Neural progenitor cell (in vitro differentiated cells): ENCODE measurements at regions not wholly inside any gene's neighbourhood (a gene's known extent, or its start where the extent isn't known, plus 50 kb on each side); places are given as distances from the start of the nearest gene placed in this dataset.
"Not testable (repeated sequence)": the region's sequence is repeated elsewhere in the genome, so short reads cannot be mapped to it uniquely, and the experiment has no call there.

Source experiments
- DNase-seq: peaks from one replicate; pipeline ENCODE4 v3.0.0-alpha.2; 2016; ENCODE audit warnings: low spot score
- H2AFZ ChIP-seq: fragments of 200-600 bp; sonication (generic); replicated peaks from 2 replicates; pipeline ENCODE4 v1.6.1; 2016; ENCODE audit warnings: antibody characterized with exemption
- H3F3A ChIP-seq: fragments of 200-600 bp; sonication (generic); 2 replicates; pipeline ENCODE4 v1.6.1; 2016; ENCODE audit warnings: antibody characterized with exemption, low read depth
- H3K27ac ChIP-seq: fragments of 200-600 bp; sonication (generic); 2 replicates; pipeline ENCODE4 v1.5.1; 2016; ENCODE audit warnings: mild to moderate bottlenecking
- H3K27me3 ChIP-seq: fragments of 200-600 bp; sonication (generic); 2 replicates; pipeline ENCODE4 v1.6.1; 2016; ENCODE audit warnings: mild to moderate bottlenecking, moderate library complexity
- H3K36me3 ChIP-seq: fragments of 200-600 bp; sonication (generic); 2 replicates; pipeline ENCODE4 v1.5.1; 2016
- H3K4me1 ChIP-seq: fragments of 200-600 bp; sonication (generic); 2 replicates; pipeline ENCODE4 v1.6.1; 2016; ENCODE audit warnings: mixed run types
- H3K4me2 ChIP-seq: fragments of 200-600 bp; sonication (generic); 2 replicates; pipeline ENCODE4 v1.6.1; 2016
- H3K4me3 ChIP-seq: fragments of 200-600 bp; sonication (generic); 2 replicates; pipeline ENCODE4 v1.5.1; 2016
- H3K79me2 ChIP-seq: fragments of 200-600 bp; sonication (generic); 2 replicates; pipeline ENCODE4 v1.6.1; 2016; ENCODE audit warnings: low read depth
- H3K9ac ChIP-seq: fragments of 200-600 bp; sonication (generic); 2 replicates; pipeline ENCODE4 v1.6.1; 2016
- H3K9me3 ChIP-seq: fragments of 200-600 bp; sonication (generic); 2 replicates; pipeline ENCODE4 v1.5.1; 2016; ENCODE audit warnings: low read depth
- H4K20me1 ChIP-seq: fragments of 200-600 bp; sonication (generic); 2 replicates; pipeline ENCODE4 v1.6.1; 2016; ENCODE audit warnings: low read depth
- H3K27ac Mint-ChIP-seq: 3 replicates; pipeline ENCODE4 v1.8.0; 2021; ENCODE audit warnings: mixed read lengths
- H3K27me3 Mint-ChIP-seq: 2 replicates; pipeline ENCODE4 v1.8.0; 2022; ENCODE audit warnings: low read depth, mild to moderate bottlenecking, inconsistent platforms, moderate library complexity, mixed read lengths; ENCODE audit not compliant: insufficient read depth
- H3K36me3 Mint-ChIP-seq: 3 replicates; pipeline ENCODE4 v1.8.0; 2021; ENCODE audit warnings: mixed read lengths
- H3K4me1 Mint-ChIP-seq: 3 replicates; pipeline ENCODE4 v1.8.0; 2021; ENCODE audit warnings: mixed read lengths
- H3K4me3 Mint-ChIP-seq: 3 replicates; pipeline ENCODE4 v1.8.0; 2021; ENCODE audit warnings: mild to moderate bottlenecking, moderate library complexity, mixed read lengths
- H3K9me3 Mint-ChIP-seq: 3 replicates; pipeline ENCODE4 v1.8.0; 2020; ENCODE audit warnings: mixed read lengths

DNA sequence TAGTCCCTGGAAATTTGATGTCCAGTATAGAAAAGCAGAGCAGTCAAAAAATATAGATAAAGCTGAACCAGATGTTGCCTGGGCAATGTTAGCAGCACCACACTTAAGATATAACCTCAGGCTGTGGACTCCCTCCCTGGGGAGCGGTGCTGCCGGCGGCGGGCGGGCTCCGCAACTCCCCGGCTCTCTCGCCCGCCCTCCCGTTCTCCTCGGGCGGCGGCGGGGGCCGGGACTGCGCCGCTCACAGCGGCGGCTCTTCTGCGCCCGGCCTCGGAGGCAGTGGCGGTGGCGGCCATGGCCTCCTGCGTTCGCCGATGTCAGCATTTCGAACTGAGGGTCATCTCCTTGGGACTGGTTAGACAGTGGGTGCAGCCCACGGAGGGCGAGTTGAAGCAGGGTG lies 86.9 kb upstream of the GOLGA6L6 start:
- not testable (repeated sequence) for H3K36me3 ChIP-seq, H3K27me3 ChIP-seq, H3K27me3 Mint-ChIP-seq, H3K4me2 ChIP-seq, H3K4me1 ChIP-seq, H3F3A ChIP-seq, DNase-seq, H3K9me3 ChIP-seq, H3K4me3 Mint-ChIP-seq, H3K79me2 ChIP-seq, H3K27ac Mint-ChIP-seq, H3K9me3 Mint-ChIP-seq, H3K36me3 Mint-ChIP-seq, H3K27ac ChIP-seq, H3K4me3 ChIP-seq, H2AFZ ChIP-seq, H4K20me1 ChIP-seq, H3K9ac ChIP-seq, H3K4me1 Mint-ChIP-seq

DNA sequence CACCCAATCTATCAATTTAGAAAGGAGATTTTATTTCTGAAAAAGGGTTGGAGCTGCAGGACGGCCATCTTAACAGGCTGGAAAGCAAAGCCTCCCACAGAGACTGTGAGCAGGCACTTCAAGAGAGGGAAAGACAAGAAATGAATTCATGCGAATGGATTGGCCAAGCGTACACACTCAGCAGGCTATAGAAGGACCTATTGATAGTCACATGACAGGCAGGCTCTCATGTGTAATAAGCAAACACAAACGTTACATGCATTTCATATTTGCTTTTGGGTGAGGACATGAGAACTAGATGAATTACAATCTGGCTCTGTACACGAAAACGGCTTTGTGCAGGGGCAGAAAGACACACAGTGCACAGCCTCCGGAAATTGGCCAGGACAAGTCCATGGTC lies 83.9 kb upstream of the GOLGA6L6 start:
- not testable (repeated sequence) for H3K4me1 ChIP-seq, H4K20me1 ChIP-seq, H3K4me1 Mint-ChIP-seq, H3K9me3 ChIP-seq, H3F3A ChIP-seq, H3K27ac Mint-ChIP-seq, H3K79me2 ChIP-seq, H3K4me2 ChIP-seq, H3K4me3 Mint-ChIP-seq, H3K27ac ChIP-seq, H3K36me3 ChIP-seq, H3K27me3 Mint-ChIP-seq, DNase-seq, H3K9me3 Mint-ChIP-seq, H3K9ac ChIP-seq, H3K4me3 ChIP-seq, H2AFZ ChIP-seq, H3K27me3 ChIP-seq, H3K36me3 Mint-ChIP-seq

DNA sequence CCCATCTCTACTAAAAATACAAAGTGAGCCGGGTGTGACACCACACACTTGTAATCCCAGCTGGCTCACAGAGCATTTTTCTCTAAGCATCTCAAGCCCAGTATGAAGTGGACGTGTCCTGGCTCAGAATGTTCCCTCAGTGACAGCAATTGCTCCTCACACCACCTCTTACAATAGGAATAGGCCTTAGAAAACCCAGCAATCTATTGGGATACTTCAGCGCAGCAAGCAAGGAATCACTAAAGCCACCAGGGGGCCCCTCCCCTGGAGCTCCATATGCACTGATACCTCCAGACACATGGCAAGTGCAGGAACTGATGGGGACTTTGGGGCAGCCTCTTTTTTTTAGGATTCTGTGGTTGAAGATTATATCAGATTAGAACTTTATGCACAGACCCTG lies 82.5 kb upstream of the GOLGA6L6 start:
- H3K9me3 ChIP-seq, H3K27me3 ChIP-seq, H3K79me2 ChIP-seq, H3K27me3 Mint-ChIP-seq, H3K4me2 ChIP-seq, H3K4me1 Mint-ChIP-seq, H3K27ac ChIP-seq, H3K4me1 ChIP-seq, DNase-seq, H3K36me3 Mint-ChIP-seq, H3K4me3 Mint-ChIP-seq, H3K9me3 Mint-ChIP-seq, H3K27ac Mint-ChIP-seq, H3F3A ChIP-seq, H4K20me1 ChIP-seq, H3K4me3 ChIP-seq, H3K36me3 ChIP-seq, H2AFZ ChIP-seq, H3K9ac ChIP-seq: not testable (repeated sequence)

DNA sequence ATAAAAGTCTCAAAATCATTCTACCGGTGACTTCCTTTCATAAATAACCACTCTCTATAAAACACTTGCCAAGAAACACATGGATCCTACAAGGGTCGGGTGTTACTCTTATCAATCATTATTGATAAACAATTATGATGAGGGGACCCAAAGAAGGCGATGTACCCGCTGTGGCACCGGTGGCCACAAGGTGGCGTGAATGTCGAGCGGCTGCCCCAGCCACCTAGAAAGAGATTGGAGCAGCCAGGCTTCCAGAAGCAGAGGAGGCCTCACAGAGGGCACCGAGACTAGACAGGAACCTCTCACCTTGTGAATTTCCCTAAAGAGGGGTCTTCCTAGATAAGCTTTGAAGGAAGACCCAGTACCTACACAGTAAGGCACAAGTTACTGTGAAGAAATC lies 80.5 kb upstream of the GOLGA6L6 start:
- not testable (repeated sequence) for H3K9me3 ChIP-seq, H3K4me2 ChIP-seq, H4K20me1 ChIP-seq, H3K36me3 ChIP-seq, H3K27me3 Mint-ChIP-seq, H3K27me3 ChIP-seq, H3K27ac ChIP-seq, DNase-seq, H3K4me1 ChIP-seq, H3F3A ChIP-seq, H2AFZ ChIP-seq, H3K79me2 ChIP-seq, H3K27ac Mint-ChIP-seq, H3K9me3 Mint-ChIP-seq, H3K36me3 Mint-ChIP-seq, H3K4me3 ChIP-seq, H3K9ac ChIP-seq, H3K4me3 Mint-ChIP-seq, H3K4me1 Mint-ChIP-seq

DNA sequence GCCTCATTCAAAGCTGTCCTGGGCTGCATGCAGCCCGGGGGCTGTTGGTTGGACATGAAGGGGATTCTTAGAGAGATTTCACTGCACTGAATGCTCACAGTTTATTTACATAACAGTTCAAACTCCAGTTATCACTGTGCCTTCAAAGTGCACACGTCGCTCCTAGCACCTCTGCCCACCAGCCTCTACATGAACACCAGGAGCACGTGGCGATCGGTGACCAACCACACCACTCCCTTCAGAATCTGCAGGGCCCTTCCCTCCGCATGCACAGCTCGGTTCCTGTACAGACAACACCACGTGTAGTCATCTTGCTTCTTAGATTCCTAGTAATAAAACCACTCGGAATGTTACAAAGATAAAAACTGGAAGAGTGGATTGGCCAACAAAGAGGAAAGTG lies 72.9 kb upstream of the GOLGA6L6 start:
- not testable (repeated sequence) for H3K27ac ChIP-seq, H3K36me3 ChIP-seq, H3K9me3 ChIP-seq, H3F3A ChIP-seq, H3K4me3 Mint-ChIP-seq, H3K9me3 Mint-ChIP-seq, H3K36me3 Mint-ChIP-seq, H3K27me3 ChIP-seq, H3K9ac ChIP-seq, H3K27ac Mint-ChIP-seq, H4K20me1 ChIP-seq, H3K27me3 Mint-ChIP-seq, H3K4me1 Mint-ChIP-seq, H3K4me2 ChIP-seq, H3K79me2 ChIP-seq, H2AFZ ChIP-seq, DNase-seq, H3K4me3 ChIP-seq, H3K4me1 ChIP-seq

DNA sequence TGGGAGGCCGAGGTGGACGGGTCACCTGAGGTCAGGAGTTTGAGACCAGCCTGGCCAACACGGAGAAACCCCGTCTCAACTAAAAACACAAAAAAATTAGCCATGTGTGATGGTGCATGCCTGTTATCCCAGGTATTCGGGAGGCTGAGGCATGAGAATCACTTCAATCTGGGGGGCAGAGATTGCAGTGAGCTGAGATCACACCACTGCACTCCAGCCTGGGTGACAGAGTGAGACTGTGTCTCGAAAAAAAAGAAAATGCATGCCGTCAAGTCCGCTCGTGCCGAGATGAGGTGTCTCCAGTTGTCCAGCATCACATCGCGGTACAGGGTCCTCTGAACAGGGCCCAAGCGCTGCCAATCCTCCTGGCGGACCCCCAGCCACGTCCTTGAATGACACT lies 71.2 kb upstream of the GOLGA6L6 start:
- H3K4me1 Mint-ChIP-seq, H3K9ac ChIP-seq, H3K27me3 ChIP-seq: not testable (repeated sequence)

DNA sequence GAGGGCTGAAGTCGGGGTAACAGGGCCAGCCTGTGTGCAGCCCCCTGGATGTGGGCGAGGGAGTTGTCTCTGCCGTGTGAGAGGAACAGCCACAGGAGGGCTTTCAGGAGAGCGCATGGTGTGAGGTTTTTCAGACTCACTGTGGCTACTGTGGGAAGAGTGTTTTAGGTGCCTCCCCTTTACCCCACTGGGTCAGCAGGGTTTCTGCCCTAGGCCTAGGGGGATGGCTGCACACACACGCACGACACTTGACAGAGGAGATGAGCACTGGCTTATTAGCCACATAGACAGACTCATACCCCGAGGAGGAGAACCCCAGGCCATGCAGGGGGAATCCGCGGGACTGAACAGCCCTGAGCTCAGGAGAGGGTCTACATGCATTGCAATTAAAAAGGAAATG lies 70.8 kb upstream of the GOLGA6L6 start:
- not testable (repeated sequence) for H3K79me2 ChIP-seq, H3K4me3 ChIP-seq, H2AFZ ChIP-seq, H3K4me3 Mint-ChIP-seq, H3K36me3 Mint-ChIP-seq, H3F3A ChIP-seq, H3K36me3 ChIP-seq, H3K27me3 Mint-ChIP-seq, H3K4me1 ChIP-seq, H3K4me1 Mint-ChIP-seq, DNase-seq, H4K20me1 ChIP-seq, H3K27ac Mint-ChIP-seq, H3K27ac ChIP-seq, H3K27me3 ChIP-seq, H3K9me3 ChIP-seq, H3K9ac ChIP-seq, H3K4me2 ChIP-seq, H3K9me3 Mint-ChIP-seq

More for the DNA sequence above, 71.2 kb upstream of the GOLGA6L6 start:
- H3K9me3 Mint-ChIP-seq, H3F3A ChIP-seq, H3K27ac Mint-ChIP-seq, H3K36me3 ChIP-seq, H3K36me3 Mint-ChIP-seq, H3K79me2 ChIP-seq, H3K4me2 ChIP-seq, H3K9me3 ChIP-seq, H3K27ac ChIP-seq, H3K4me1 ChIP-seq, H3K4me3 ChIP-seq, H3K27me3 Mint-ChIP-seq, H4K20me1 ChIP-seq, DNase-seq, H2AFZ ChIP-seq, H3K4me3 Mint-ChIP-seq: not testable (repeated sequence)

DNA sequence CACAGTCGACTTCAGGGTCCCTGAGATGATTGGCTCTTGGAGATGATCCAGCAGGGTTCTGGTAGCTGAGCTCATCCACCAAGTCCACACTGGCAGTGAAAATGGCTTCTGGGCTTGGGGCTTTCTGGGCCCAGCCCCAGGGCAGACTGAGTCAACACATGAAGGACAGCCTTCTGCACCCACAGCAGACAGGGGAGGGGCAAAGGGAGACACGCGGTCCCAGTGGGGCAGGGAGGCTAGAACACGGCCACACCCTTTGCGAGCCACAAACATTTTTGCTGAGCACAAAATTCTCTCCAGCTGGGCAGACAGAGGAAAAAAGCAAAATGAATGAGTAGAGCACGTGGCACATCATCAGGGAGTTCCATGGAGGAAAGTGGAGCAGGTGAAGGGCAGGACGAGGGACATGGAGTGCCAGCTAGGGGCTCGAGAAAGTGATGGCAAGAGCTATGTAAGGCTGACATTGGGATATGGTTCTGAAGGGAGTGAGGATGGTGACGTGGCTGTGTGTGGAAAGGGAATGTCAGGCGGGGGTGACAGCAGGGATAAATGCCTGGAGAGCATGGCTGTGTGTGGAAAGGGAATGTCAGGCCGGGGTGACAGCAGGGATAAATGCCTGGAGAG lies 70.2 kb upstream of the GOLGA6L6 start:
- not testable (repeated sequence) for H3K4me2 ChIP-seq, H3K4me3 ChIP-seq, H3K27ac Mint-ChIP-seq, H3F3A ChIP-seq, H3K36me3 ChIP-seq, H3K9me3 Mint-ChIP-seq, H3K4me1 Mint-ChIP-seq, H3K79me2 ChIP-seq, H3K4me3 Mint-ChIP-seq, H3K27me3 Mint-ChIP-seq, DNase-seq, H2AFZ ChIP-seq, H3K27me3 ChIP-seq, H3K36me3 Mint-ChIP-seq, H4K20me1 ChIP-seq, H3K9ac ChIP-seq, H3K4me1 ChIP-seq, H3K27ac ChIP-seq, H3K9me3 ChIP-seq
